ENCODE measurements at regions not wholly inside any gene's neighbourhood (a gene's known extent, or its start where the extent isn't known, plus 50 kb on each side); places are given as distances from the start of the nearest gene placed in this dataset.
"Not testable (repeated sequence)": the region's sequence is repeated elsewhere in the genome, so short reads cannot be mapped to it uniquely, and the experiment has no call there.

- no peak for DNase-seq (ENCODE audit: low read depth)
- H3K4me3 ChIP-seq (ENCODE audit: low read depth, low read length), result no peak overlapping the region
Measured at GRCh38 chr18:8882632-8883408, 177.5 kb downstream of the MTCL1 start.

GRCh38 chr18:8883409-8883668 is 178.0 kb downstream of the MTCL1 start:
- no peak overlapping the region for H3K4me3 ChIP-seq (ENCODE audit: low read depth, low read length)
- no peak for DNase-seq (ENCODE audit: low read depth)

GRCh38 chr18:8887877-8888276 is 182.5 kb downstream of the MTCL1 start:
- not testable (repeated sequence) for DNase-seq (ENCODE audit: low read depth); H3K4me3 ChIP-seq (ENCODE audit: low read depth, low read length)

- no peak for DNase-seq (ENCODE audit: low read depth)
- H3K4me3 ChIP-seq (ENCODE audit: low read depth, low read length), result no peak overlapping the region
Measured at GRCh38 chr18:8889489-8889888, 184.1 kb downstream of the MTCL1 start.

GRCh38 chr18:8890503-8890902 is 185.1 kb downstream of the MTCL1 start:
- not testable (repeated sequence) for DNase-seq (ENCODE audit: low read depth)

GRCh38 chr18:8890957-8891464 is 185.7 kb downstream of the MTCL1 start:
- H3K4me3 ChIP-seq (ENCODE audit: low read depth, low read length), result no peak overlapping the region
- peak; percentile 70 for DNase-seq (ENCODE audit: low read depth)

More at GRCh38 chr18:8890503-8890902, 185.1 kb downstream of the MTCL1 start:
- H3K4me3 ChIP-seq (ENCODE audit: low read depth, low read length), result not testable (repeated sequence)

- no peak for DNase-seq (ENCODE audit: low read depth)
- H3K4me3 ChIP-seq (ENCODE audit: low read depth, low read length), result no peak overlapping the region
Measured at GRCh38 chr18:8893221-8893620, 187.9 kb downstream of the MTCL1 start.

- no peak for DNase-seq (ENCODE audit: low read depth)
- H3K4me3 ChIP-seq (ENCODE audit: low read depth, low read length), result no peak overlapping the region
Measured at GRCh38 chr18:8893628-8894231, 188.4 kb downstream of the MTCL1 start.

- DNase-seq (ENCODE audit: low read depth), result no peak
- no peak overlapping the region for H3K4me3 ChIP-seq (ENCODE audit: low read depth, low read length)
Measured at GRCh38 chr18:8894823-8895222, 189.5 kb downstream of the MTCL1 start.

GRCh38 chr18:8895341-8895740 is 190.0 kb downstream of the MTCL1 start:
- DNase-seq (ENCODE audit: low read depth), result no peak
- H3K4me3 ChIP-seq (ENCODE audit: low read depth, low read length), result no peak overlapping the region

- peak; percentile 65 for DNase-seq (ENCODE audit: low read depth)
- H3K4me3 ChIP-seq (ENCODE audit: low read depth, low read length), result no peak overlapping the region
Measured at GRCh38 chr18:8895987-8896619, 190.7 kb downstream of the MTCL1 start.

- peak; percentile 33 for DNase-seq (ENCODE audit: low read depth)
Measured at GRCh38 chr18:8899000-8899399, 193.6 kb downstream of the MTCL1 start.

GRCh38 chr18:8900552-8900951 is 195.2 kb downstream of the MTCL1 start:
- no peak overlapping the region for H3K4me3 ChIP-seq (ENCODE audit: low read depth, low read length)
- DNase-seq (ENCODE audit: low read depth), result no peak

More at GRCh38 chr18:8899000-8899399, 193.6 kb downstream of the MTCL1 start:
- H3K4me3 ChIP-seq (ENCODE audit: low read depth, low read length), result no peak overlapping the region

- no peak overlapping the region for H3K4me3 ChIP-seq (ENCODE audit: low read depth, low read length)
- no peak for DNase-seq (ENCODE audit: low read depth)
Measured at GRCh38 chr18:8901019-8901418, 195.7 kb downstream of the MTCL1 start.

GRCh38 chr18:8904316-8904715 is 198.2 kb upstream of the NDUFV2 start:
- H3K4me3 ChIP-seq (ENCODE audit: low read depth, low read length), result no peak overlapping the region
- DNase-seq (ENCODE audit: low read depth), result no peak

GRCh38 chr18:8908792-8909510 is 193.5 kb upstream of the NDUFV2 start:
- no peak overlapping the region for H3K4me3 ChIP-seq (ENCODE audit: low read depth, low read length)
- DNase-seq (ENCODE audit: low read depth), result no peak

GRCh38 chr18:8910186-8910822 is 192.2 kb upstream of the NDUFV2 start:
- no peak overlapping the region for H3K4me3 ChIP-seq (ENCODE audit: low read depth, low read length)
- DNase-seq (ENCODE audit: low read depth), result no peak

- no peak for DNase-seq (ENCODE audit: low read depth)
Measured at GRCh38 chr18:8910843-8911242, 191.7 kb upstream of the NDUFV2 start.

More at GRCh38 chr18:8910843-8911242, 191.7 kb upstream of the NDUFV2 start:
- no peak overlapping the region for H3K4me3 ChIP-seq (ENCODE audit: low read depth, low read length)

All from skeletal muscle cell (primary cell).